Esophagus muscularis mucosa (tissue), 4 donors: ENCODE measurements at regions not wholly inside any gene's neighbourhood (a gene's known extent, or its start where the extent isn't known, plus 50 kb on each side); places are given as distances from the start of the nearest gene placed in this dataset.

ENCODE experiments used
- CTCF ChIP-seq, 3 experiments: fragments of 200-600 bp in 2 of 3; fragments of 450-650 bp in 1 of 3; sonication (generic) in 2 of 3; IDR thresholded peaks; one replicate each; pipeline ENCODE4 v1.5.1; 2017 to 2019; ENCODE audit warnings: antibody characterized with exemption in 3 of 3, mild to moderate bottlenecking in 2 of 3, moderate library complexity in 1 of 3
- EP300 ChIP-seq: sonication (generic); formaldehyde crosslinking; IDR thresholded peaks from one replicate; pipeline ENCODE4 v1.6.1; 2017; ENCODE audit warnings: antibody characterized with exemption
- POLR2AphosphoS5 ChIP-seq, 2 donors: sonication (generic); formaldehyde crosslinking; IDR thresholded peaks; one replicate each; pipeline ENCODE4 v1.6.1; 2017; ENCODE audit warnings: antibody characterized with exemption in 2 of 2

GRCh38 chr1:105872817-105873216 is 1183.7 kb upstream of the PRMT6 start:
- TF ChIP-seq CTCF (IDR thresholded peaks at IDR 0.05): no peak
- no peak for TF ChIP-seq EP300
- TF ChIP-seq POLR2AphosphoS5 (IDR thresholded peaks at IDR 0.05): no peak
